HFFc6 (cell line): ENCODE measurements at regions not wholly inside any gene's neighbourhood (a gene's known extent, or its start where the extent isn't known, plus 50 kb on each side); places are given as distances from the start of the nearest gene placed in this dataset.
A peak's percentile ranks its signal among the peaks of the same experiment; 100 is the strongest.

Experiments
- DNase-seq: peaks from one replicate; pipeline ENCODE4 v3.0.0-alpha.2; 2018
- H3K27ac Mint-ChIP-seq: 2 replicates; pipeline ENCODE4 v1.8.0; 2020; ENCODE audit warnings: mild to moderate bottlenecking, mixed read lengths
- H3K27me3 Mint-ChIP-seq: 2 replicates; pipeline ENCODE4 v1.8.0; 2021; ENCODE audit warnings: mild to moderate bottlenecking, moderate library complexity, mixed read lengths; ENCODE audit not compliant: insufficient read depth
- H3K36me3 Mint-ChIP-seq: 2 replicates; pipeline ENCODE4 v1.8.0; 2021; ENCODE audit warnings: low read depth, mixed read lengths
- H3K4me1 Mint-ChIP-seq: 2 replicates; pipeline ENCODE4 v1.8.0; 2020; ENCODE audit warnings: low read depth, mixed read lengths
- H3K4me3 Mint-ChIP-seq: 2 replicates; pipeline ENCODE4 v1.8.0; 2020; ENCODE audit warnings: mild to moderate bottlenecking, moderate library complexity, mixed read lengths
- H3K9me3 Mint-ChIP-seq: 2 replicates; pipeline ENCODE4 v1.8.0; 2020; ENCODE audit warnings: mild to moderate bottlenecking, mixed read lengths
- TF ChIP-seq, protein P1 (sequence below): fragments of 200-600 bp; sonication (generic); IDR thresholded peaks from 2 replicates; pipeline ENCODE4 v1.5.0; 2021; ENCODE audit warnings: antibody characterized with exemption, mild to moderate bottlenecking

DNA sequence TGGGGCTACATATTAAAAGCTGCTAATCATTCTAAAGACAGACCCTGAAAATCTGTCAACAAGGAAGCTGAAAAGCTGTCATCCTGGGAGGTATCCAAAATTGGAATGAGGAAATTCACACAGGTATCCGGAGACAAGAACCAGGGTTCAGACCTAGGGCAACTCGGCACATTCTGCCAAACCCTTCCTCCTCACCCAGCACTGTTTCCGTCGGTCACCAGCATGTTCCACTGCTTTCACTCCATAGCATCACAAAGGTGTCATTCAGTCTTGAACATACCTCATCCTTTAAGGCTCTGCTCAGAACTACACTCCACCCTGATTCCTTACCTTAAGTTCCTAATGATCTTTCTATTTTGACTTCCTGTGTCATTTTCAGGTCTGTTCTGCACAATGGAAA lies 153.1 kb upstream of the RASA1 start:
- H3K36me3 Mint-ChIP-seq: peaks cover 10% of the 10 kb centered on the region
- no peaks in the 10 kb centered on the region; the same call in 1 of the 2 replicates for H3K27me3 Mint-ChIP-seq
- peak overlapping the region; percentile 95 for H3K27ac Mint-ChIP-seq
- peak overlapping the region; percentile 15 for H3K4me3 Mint-ChIP-seq
- H3K4me1 Mint-ChIP-seq: peaks cover 79% of the 10 kb centered on the region
- H3K9me3 Mint-ChIP-seq: no peaks in the 10 kb centered on the region
- no peak for DNase-seq
- TF ChIP-seq, protein P1, sequence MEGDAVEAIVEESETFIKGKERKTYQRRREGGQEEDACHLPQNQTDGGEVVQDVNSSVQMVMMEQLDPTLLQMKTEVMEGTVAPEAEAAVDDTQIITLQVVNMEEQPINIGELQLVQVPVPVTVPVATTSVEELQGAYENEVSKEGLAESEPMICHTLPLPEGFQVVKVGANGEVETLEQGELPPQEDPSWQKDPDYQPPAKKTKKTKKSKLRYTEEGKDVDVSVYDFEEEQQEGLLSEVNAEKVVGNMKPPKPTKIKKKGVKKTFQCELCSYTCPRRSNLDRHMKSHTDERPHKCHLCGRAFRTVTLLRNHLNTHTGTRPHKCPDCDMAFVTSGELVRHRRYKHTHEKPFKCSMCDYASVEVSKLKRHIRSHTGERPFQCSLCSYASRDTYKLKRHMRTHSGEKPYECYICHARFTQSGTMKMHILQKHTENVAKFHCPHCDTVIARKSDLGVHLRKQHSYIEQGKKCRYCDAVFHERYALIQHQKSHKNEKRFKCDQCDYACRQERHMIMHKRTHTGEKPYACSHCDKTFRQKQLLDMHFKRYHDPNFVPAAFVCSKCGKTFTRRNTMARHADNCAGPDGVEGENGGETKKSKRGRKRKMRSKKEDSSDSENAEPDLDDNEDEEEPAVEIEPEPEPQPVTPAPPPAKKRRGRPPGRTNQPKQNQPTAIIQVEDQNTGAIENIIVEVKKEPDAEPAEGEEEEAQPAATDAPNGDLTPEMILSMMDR: no peak

GRCh38 chr5:87115839-87116364 lies 151.8 kb upstream of the RASA1 start:
- H3K27ac Mint-ChIP-seq: peak overlapping the region; percentile 37
- no peak overlapping the region for H3K4me3 Mint-ChIP-seq
- peaks cover 85% of the 10 kb centered on the region for H3K4me1 Mint-ChIP-seq

DNA sequence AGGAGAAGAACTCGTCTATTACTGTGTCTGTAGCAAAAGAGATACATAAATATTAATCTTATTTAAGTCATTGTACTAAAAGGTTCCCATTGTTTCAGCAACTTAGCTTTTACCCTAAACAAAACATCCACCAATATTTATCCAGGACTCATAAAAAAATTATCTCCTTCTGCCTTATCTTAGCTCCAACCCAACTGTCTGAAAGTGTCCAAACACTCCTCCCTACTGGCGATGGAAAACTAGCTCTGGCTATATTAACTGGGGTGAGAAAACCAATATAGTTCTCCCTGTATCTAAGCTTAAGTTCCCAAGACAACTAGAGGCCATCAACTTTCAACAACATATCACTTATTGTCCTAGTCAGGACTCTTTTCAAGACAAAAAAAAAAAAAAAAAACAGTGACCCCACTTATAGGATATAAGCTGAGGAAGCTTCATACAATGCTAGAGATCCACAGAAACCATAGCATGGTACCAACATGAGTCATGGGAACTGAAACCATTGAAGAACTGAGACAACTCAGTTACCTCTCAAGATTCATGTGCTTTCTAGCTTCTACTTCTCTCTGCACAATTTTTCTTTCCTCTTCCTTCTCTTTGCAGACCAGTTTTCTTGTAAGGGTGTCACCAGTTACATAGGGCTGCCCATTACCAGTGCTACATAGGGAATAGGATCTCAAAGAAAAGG lies 150.7 kb upstream of the RASA1 start:
- H3K4me1 Mint-ChIP-seq: peaks cover 91% of the 10 kb centered on the region
- peak overlapping the region; percentile 54 for H3K27ac Mint-ChIP-seq
- no peak for DNase-seq
- TF ChIP-seq, protein P1: no peak
- no peak overlapping the region for H3K4me3 Mint-ChIP-seq
- no peaks in the 10 kb centered on the region for H3K9me3 Mint-ChIP-seq
- H3K27me3 Mint-ChIP-seq: no peaks in the 10 kb centered on the region; the same call in 1 of the 2 replicates
- H3K36me3 Mint-ChIP-seq: peaks cover 10% of the 10 kb centered on the region

More at GRCh38 chr5:87115839-87116364, 151.8 kb upstream of the RASA1 start:
- no peak for DNase-seq
- Mint-ChIP-seq H3K9me3 (no peaks in the 10 kb centered on the region), H3K27me3 (no peaks in the 10 kb centered on the region; the same call in 1 of the 2 replicates), H3K36me3 (peaks cover 10% of the 10 kb centered on the region)
- TF ChIP-seq, protein P1: no peak

DNA sequence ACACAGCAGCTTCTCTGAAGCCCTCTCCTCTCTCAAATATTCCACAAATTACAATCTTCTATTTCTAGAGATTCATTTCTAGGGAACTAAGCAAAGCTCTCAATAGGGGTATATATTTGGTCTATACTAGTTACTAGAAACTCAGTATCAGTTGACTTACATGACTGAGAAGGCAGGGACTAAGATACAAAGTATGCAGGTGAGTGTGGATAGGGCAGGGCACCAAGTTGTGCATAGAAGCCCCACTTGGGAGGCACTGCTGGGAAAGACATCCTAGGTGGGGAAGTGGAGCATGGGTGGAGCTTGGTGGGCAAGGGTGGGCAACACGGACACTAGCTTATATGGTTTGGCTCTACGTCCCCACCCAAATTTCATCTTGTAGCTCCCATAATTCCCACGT lies 148.1 kb upstream of the RASA1 start:
- TF ChIP-seq, protein P1: no peak
- H3K27me3 Mint-ChIP-seq: no peaks in the 10 kb centered on the region
- H3K9me3 Mint-ChIP-seq: no peaks in the 10 kb centered on the region
- peaks cover 88% of the 10 kb centered on the region for H3K4me1 Mint-ChIP-seq
- DNase-seq: no peak
- H3K36me3 Mint-ChIP-seq: peaks cover 10% of the 10 kb centered on the region
- H3K27ac Mint-ChIP-seq: peak overlapping the region; percentile 83
- H3K4me3 Mint-ChIP-seq: no peak overlapping the region

DNA sequence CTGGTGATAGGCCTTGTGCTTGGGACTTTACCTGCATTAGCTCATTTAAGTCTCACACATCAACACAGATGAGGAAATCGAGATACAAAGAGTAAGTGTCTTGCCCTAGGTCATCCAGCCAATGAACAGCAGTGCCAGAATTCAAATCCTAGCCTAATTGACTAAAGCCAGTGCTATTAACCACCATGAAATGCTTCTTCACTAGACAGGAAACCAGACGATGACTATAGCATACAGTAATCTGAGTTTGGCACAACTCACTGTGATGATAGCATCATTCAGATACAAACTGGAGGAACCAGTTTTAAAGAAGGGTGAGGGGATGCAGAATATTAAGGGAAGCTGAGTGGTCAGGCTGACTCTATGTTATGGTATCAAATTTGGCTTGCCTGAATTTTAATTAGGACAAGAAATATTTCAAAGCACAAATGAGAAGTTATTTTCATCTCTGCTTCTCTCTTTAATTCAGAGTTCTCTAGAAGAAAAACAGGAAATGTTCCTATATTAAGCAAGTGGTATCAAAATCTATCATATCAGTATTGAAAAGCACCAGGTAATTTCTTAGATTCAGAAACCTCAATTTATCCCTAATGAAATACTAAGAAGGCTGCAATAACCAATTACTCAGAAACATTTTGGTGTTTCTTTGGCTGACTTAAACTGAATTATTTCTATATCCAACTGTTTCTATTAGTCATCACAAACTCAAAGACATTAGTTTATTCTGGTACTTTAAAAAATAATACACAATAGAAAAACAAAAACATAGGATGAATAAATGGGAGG lies 147.0 kb upstream of the RASA1 start:
- Mint-ChIP-seq H3K36me3 (peaks cover 10% of the 10 kb centered on the region), H3K27ac (peak overlapping the region; percentile 83), H3K27me3 (no peaks in the 10 kb centered on the region), H3K4me1 (peaks cover 85% of the 10 kb centered on the region), H3K4me3 (peak overlapping the region; percentile 71), H3K9me3 (no peaks in the 10 kb centered on the region)
- TF ChIP-seq, protein P1: no peak
- DNase-seq: peak; percentile 88
